Neural cell (in vitro differentiated cells): ENCODE measurements at regions not wholly inside any gene's neighbourhood (a gene's known extent, or its start where the extent isn't known, plus 50 kb on each side); places are given as distances from the start of the nearest gene placed in this dataset.

Experiments
- H2AFZ ChIP-seq: fragments of 200-600, 300-800 bp; sonication (generic), shearing (Covaris generic); 2 replicates; pipeline ENCODE4 v1.6.0; 2014; ENCODE audit warnings: low read depth, mild to moderate bottlenecking, antibody characterized with exemption, low read length, moderate library complexity
- H3F3A ChIP-seq: fragments of 200-600 bp; shearing (Covaris generic); 2 replicates; pipeline ENCODE4 v1.6.1; 2016; ENCODE audit warnings: mild to moderate bottlenecking, moderate library complexity, mixed read lengths, antibody characterized with exemption, low read length; ENCODE audit not compliant: insufficient read depth, poor library complexity, severe bottlenecking
- H3K27ac ChIP-seq: fragments of 200-600, 300-800 bp; sonication (generic), shearing (Covaris generic); 2 replicates; pipeline ENCODE4 v1.5.1; 2014; ENCODE audit warnings: mild to moderate bottlenecking, low read length, moderate library complexity
- H3K27me3 ChIP-seq: fragments of 300-800, 200-600 bp; sonication (generic), shearing (Covaris generic); 2 replicates; pipeline ENCODE4 v1.6.0; 2014; ENCODE audit warnings: mild to moderate bottlenecking, low read depth, low read length, moderate library complexity; ENCODE audit not compliant: insufficient read depth
- H3K36me3 ChIP-seq: fragments of 300-800, 200-600 bp; sonication (generic), shearing (Covaris generic); 2 replicates; pipeline ENCODE4 v1.5.1; 2014; ENCODE audit warnings: mild to moderate bottlenecking, antibody characterized with exemption, low read length, moderate library complexity; ENCODE audit not compliant: insufficient read depth
- H3K4me2 ChIP-seq: fragments of 300-800, 200-600 bp; sonication (generic), shearing (Covaris generic); 2 replicates; pipeline ENCODE4 v1.6.0; 2014; ENCODE audit warnings: mild to moderate bottlenecking, low read length
- H3K4me3 ChIP-seq: fragments of 300-800, 200-600 bp; sonication (generic), shearing (Covaris generic); 2 replicates; pipeline ENCODE4 v1.5.1; 2014; ENCODE audit warnings: mild to moderate bottlenecking, low read length, moderate library complexity
- H3K79me2 ChIP-seq: fragments of 200-600 bp; shearing (Covaris generic); replicated peaks from 2 replicates; pipeline ENCODE4 v1.6.0; 2014; ENCODE audit warnings: mild to moderate bottlenecking, low read length, moderate library complexity; ENCODE audit not compliant: insufficient read depth
- H3K9ac ChIP-seq: fragments of 300-800, 200-600 bp; sonication (generic), shearing (Covaris generic); 2 replicates; pipeline ENCODE4 v1.6.1; 2016; ENCODE audit warnings: mild to moderate bottlenecking, low read length, mixed read lengths
- H3K9me2 ChIP-seq: fragments of 200-600 bp; shearing (Covaris generic); 2 replicates; pipeline ENCODE4 v1.6.1; 2016; ENCODE audit warnings: mild to moderate bottlenecking, low read length, mixed read lengths; ENCODE audit not compliant: insufficient read depth
- H3K9me3 ChIP-seq: fragments of 200-600, 300-800 bp; sonication (generic), shearing (Covaris generic); 2 replicates; pipeline ENCODE4 v1.6.1; 2016; ENCODE audit warnings: mild to moderate bottlenecking, mixed run types, low read length, moderate library complexity, mixed read lengths
- H4K20me1 ChIP-seq: fragments of 200-600 bp; shearing (Covaris generic); 2 replicates; pipeline ENCODE4 v1.6.1; 2016; ENCODE audit warnings: mild to moderate bottlenecking, mixed run types; ENCODE audit not compliant: insufficient read depth
- CTCF ChIP-seq: fragments of 450-650 bp; IDR thresholded peaks from 2 replicates; pipeline ENCODE4 v1.5.1; 2014; ENCODE audit warnings: antibody characterized with exemption, mild to moderate bottlenecking, moderate library complexity; ENCODE audit not compliant: poor library complexity, severe bottlenecking
- EP300 ChIP-seq: fragments of 450-650 bp; conservative IDR thresholded peaks from 2 replicates; pipeline ENCODE4 v1.6.1; 2014; ENCODE audit warnings: antibody characterized with exemption, mild to moderate bottlenecking, moderate library complexity; ENCODE audit not compliant: poor library complexity, severe bottlenecking
- EZH2 ChIP-seq: fragments of 200-600, 300-800 bp; shearing (Covaris generic), sonication (generic); IDR thresholded peaks from 2 replicates; pipeline ENCODE4 v1.6.1; 2014; ENCODE audit warnings: antibody characterized with exemption, low read length, borderline replicate concordance, mild to moderate bottlenecking; ENCODE audit not compliant: insufficient read depth, poor library complexity, severe bottlenecking
- MXI1 ChIP-seq: fragments of 450-650 bp; conservative IDR thresholded peaks from 2 replicates; pipeline ENCODE4 v1.6.1; 2014; ENCODE audit warnings: antibody characterized with exemption, mild to moderate bottlenecking; ENCODE audit not compliant: poor library complexity, severe bottlenecking
- POLR2AphosphoS5 ChIP-seq: IDR thresholded peaks from 2 replicates; pipeline ENCODE4 v1.6.1; 2012
- RAD21 ChIP-seq: fragments of 450-650 bp; conservative IDR thresholded peaks from 2 replicates; pipeline ENCODE4 v1.6.1; 2014; ENCODE audit warnings: antibody characterized with exemption, mild to moderate bottlenecking, moderate library complexity
- SMC3 ChIP-seq: fragments of 450-650 bp; conservative IDR thresholded peaks from 2 replicates; pipeline ENCODE4 v1.6.1; 2014; ENCODE audit warnings: antibody characterized with exemption, mild to moderate bottlenecking, moderate library complexity; ENCODE audit not compliant: poor library complexity
- TAF1 ChIP-seq: IDR thresholded peaks from 2 replicates; pipeline ENCODE4 v1.6.1; 2012; ENCODE audit warnings: low read depth
- TF ChIP-seq, protein P1 (sequence below): IDR thresholded peaks from 2 replicates; pipeline ENCODE4 v1.6.1; 2012; ENCODE audit warnings: borderline replicate concordance

GRCh38 chr2:223197046-223197445, 145.1 kb downstream of the KCNE4 start:
- H3K9me2 ChIP-seq: no peaks in the 10 kb centered on the region
- H3K79me2 ChIP-seq: no peaks in the 10 kb centered on the region
- no peaks in the 10 kb centered on the region for H4K20me1 ChIP-seq
- H3K4me2 ChIP-seq: no peak overlapping the region
- no peaks in the 10 kb centered on the region for H3K9me3 ChIP-seq
- no peak overlapping the region for H3K9ac ChIP-seq
- no peak overlapping the region for H3K4me3 ChIP-seq
- H3F3A ChIP-seq: no peaks in the 10 kb centered on the region
- no peak overlapping the region for H2AFZ ChIP-seq
- no peaks in the 10 kb centered on the region for H3K27me3 ChIP-seq
- H3K36me3 ChIP-seq: no peaks in the 10 kb centered on the region
- TF ChIP-seq, protein P1, sequence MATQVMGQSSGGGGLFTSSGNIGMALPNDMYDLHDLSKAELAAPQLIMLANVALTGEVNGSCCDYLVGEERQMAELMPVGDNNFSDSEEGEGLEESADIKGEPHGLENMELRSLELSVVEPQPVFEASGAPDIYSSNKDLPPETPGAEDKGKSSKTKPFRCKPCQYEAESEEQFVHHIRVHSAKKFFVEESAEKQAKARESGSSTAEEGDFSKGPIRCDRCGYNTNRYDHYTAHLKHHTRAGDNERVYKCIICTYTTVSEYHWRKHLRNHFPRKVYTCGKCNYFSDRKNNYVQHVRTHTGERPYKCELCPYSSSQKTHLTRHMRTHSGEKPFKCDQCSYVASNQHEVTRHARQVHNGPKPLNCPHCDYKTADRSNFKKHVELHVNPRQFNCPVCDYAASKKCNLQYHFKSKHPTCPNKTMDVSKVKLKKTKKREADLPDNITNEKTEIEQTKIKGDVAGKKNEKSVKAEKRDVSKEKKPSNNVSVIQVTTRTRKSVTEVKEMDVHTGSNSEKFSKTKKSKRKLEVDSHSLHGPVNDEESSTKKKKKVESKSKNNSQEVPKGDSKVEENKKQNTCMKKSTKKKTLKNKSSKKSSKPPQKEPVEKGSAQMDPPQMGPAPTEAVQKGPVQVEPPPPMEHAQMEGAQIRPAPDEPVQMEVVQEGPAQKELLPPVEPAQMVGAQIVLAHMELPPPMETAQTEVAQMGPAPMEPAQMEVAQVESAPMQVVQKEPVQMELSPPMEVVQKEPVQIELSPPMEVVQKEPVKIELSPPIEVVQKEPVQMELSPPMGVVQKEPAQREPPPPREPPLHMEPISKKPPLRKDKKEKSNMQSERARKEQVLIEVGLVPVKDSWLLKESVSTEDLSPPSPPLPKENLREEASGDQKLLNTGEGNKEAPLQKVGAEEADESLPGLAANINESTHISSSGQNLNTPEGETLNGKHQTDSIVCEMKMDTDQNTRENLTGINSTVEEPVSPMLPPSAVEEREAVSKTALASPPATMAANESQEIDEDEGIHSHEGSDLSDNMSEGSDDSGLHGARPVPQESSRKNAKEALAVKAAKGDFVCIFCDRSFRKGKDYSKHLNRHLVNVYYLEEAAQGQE: no peak
- TF ChIP-seq TAF1: no peak
- no peak for TF ChIP-seq MXI1
- no peak for TF ChIP-seq EZH2
- TF ChIP-seq CTCF: no peak
- no peak for TF ChIP-seq EP300
- TF ChIP-seq SMC3: no peak
- TF ChIP-seq POLR2AphosphoS5: no peak
- no peak for TF ChIP-seq RAD21
- H3K27ac ChIP-seq: no peak overlapping the region

- no peaks in the 10 kb centered on the region for H4K20me1 ChIP-seq
- no peaks in the 10 kb centered on the region for H3K9me2 ChIP-seq
- no peak overlapping the region for H2AFZ ChIP-seq
- H3K79me2 ChIP-seq: no peaks in the 10 kb centered on the region
- H3K9me3 ChIP-seq: no peaks in the 10 kb centered on the region
- no peaks in the 10 kb centered on the region for H3F3A ChIP-seq
- H3K4me2 ChIP-seq: no peak overlapping the region
- no peaks in the 10 kb centered on the region for H3K36me3 ChIP-seq
- no peak overlapping the region for H3K9ac ChIP-seq
- H3K4me3 ChIP-seq: peak overlapping the region; percentile 24
- no peak overlapping the region for H3K27ac ChIP-seq
- no peak for TF ChIP-seq RAD21
- no peak for TF ChIP-seq POLR2AphosphoS5
- TF ChIP-seq, protein P1: no peak
- no peak for TF ChIP-seq TAF1
- no peak for TF ChIP-seq SMC3
- TF ChIP-seq EP300: no peak
- no peak for TF ChIP-seq EZH2
- H3K27me3 ChIP-seq: no peaks in the 10 kb centered on the region
Measured at GRCh38 chr2:223199531-223200515, 147.8 kb downstream of the KCNE4 start.
